ENCODE measurements at regions not wholly inside any gene's neighbourhood (a gene's known extent, or its start where the extent isn't known, plus 50 kb on each side); places are given as distances from the start of the nearest gene placed in this dataset.
"Not testable (repeated sequence)": the region's sequence is repeated elsewhere in the genome, so short reads cannot be mapped to it uniquely, and the experiment has no call there.

DNA sequence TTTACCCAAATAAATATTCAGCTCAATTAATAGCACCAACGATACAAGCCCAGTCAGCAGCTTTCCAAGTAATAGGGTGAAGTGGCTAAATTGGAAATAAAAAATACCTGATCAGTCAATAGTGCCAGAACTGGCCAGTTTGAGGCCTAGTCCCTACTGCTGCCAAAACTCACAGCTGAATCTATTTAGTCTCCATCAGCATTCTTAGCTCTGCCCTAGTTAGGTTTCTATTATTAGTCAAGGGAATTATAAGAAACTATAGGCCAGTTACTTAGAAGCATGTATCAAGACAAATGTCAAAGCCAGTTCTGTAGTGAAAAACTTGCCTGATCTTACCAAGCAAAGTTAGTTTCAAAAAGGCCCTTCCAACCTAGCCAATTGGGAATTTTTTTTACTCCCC, 146.2 kb upstream of the ZBTB20 start:
- Histone ChIP-seq H3K27ac (no peak overlapping the region), H3K4me3 (no peak overlapping the region), H3K4me1 (no peaks in the 10 kb centered on the region), H3K27me3 (no peaks in the 10 kb centered on the region), H3K36me3 (no peaks in the 10 kb centered on the region), H3K9me3 (no peaks in the 10 kb centered on the region)
- 81% methylated on average over 1 of the region's 1 CpG for WGBS
- TF ChIP-seq POLR2A (IDR thresholded peaks at IDR 0.05) (no peak), POLR2AphosphoS5 (IDR thresholded peaks at IDR 0.05) (no peak), EP300 (IDR thresholded peaks at IDR 0.05) (no peak)
- TF ChIP-seq, protein P1, sequence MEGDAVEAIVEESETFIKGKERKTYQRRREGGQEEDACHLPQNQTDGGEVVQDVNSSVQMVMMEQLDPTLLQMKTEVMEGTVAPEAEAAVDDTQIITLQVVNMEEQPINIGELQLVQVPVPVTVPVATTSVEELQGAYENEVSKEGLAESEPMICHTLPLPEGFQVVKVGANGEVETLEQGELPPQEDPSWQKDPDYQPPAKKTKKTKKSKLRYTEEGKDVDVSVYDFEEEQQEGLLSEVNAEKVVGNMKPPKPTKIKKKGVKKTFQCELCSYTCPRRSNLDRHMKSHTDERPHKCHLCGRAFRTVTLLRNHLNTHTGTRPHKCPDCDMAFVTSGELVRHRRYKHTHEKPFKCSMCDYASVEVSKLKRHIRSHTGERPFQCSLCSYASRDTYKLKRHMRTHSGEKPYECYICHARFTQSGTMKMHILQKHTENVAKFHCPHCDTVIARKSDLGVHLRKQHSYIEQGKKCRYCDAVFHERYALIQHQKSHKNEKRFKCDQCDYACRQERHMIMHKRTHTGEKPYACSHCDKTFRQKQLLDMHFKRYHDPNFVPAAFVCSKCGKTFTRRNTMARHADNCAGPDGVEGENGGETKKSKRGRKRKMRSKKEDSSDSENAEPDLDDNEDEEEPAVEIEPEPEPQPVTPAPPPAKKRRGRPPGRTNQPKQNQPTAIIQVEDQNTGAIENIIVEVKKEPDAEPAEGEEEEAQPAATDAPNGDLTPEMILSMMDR (IDR thresholded peaks at IDR 0.05): no peak
- no peak for DNase-seq (ENCODE audit: low spot score in 2 of 2)

DNA sequence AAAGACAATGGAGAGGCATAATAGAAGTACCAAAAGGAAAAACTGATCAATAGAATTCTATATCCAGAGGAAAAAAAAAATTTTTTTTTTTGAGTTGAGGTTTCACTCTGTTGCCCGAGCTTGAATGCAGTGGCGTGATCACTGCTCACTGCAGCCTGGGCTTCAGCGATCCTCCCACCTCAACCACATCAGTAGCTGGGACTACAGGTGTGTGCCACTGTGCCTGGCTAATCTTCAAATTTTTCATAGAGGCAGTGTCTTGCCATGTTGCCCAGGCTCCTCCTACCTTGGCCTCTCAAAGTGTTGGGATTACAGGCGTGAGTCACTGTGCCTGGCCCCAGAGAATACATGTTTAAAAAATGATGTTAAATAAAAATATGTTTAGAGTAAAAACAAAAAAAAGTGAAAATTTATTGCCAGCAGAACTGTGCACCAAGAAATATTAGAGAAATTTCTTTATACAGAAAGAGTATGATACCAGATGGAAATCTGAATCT, 154.3 kb upstream of the ZBTB20 start:
- H3K27me3 ChIP-seq: no peaks in the 10 kb centered on the region
- no peak overlapping the region for H3K27ac ChIP-seq
- H3K4me3 ChIP-seq: no peak overlapping the region
- TF ChIP-seq, protein P1 (IDR thresholded peaks at IDR 0.05): no peak
- TF ChIP-seq POLR2A (IDR thresholded peaks at IDR 0.05): no peak
- no peak for TF ChIP-seq POLR2AphosphoS5 (IDR thresholded peaks at IDR 0.05)
- TF ChIP-seq EP300 (IDR thresholded peaks at IDR 0.05): no peak
- no peaks in the 10 kb centered on the region for H3K9me3 ChIP-seq
- no peaks in the 10 kb centered on the region for H3K36me3 ChIP-seq
- WGBS: 61% methylated on average over 4 of the region's 4 CpGs
- H3K4me1 ChIP-seq: no peaks in the 10 kb centered on the region
- no peak for DNase-seq (ENCODE audit: low spot score in 2 of 2)

DNA sequence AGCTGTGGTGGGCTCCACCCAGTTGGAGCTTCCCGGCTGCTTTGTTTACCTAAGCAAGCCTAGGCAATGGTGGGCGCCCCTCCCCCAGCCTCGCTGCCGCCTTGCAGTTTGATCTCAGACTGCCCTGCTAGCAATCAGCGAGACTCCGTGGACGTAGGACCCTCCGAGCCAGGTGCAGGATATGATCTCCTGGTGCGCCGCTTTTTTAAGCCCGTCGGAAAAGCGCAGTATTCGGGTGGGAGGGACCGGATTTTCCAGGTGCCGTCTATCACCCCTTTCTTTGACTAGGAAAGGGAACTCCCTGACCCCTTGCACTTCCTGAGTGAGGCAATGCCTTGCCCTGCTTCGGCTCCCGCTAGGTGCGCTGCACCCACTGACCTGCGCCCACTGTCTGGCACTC, 170.9 kb upstream of the ZBTB20 start:
- H3K36me3 ChIP-seq; H3K27me3 ChIP-seq; H3K9me3 ChIP-seq; H3K27ac ChIP-seq; DNase-seq (ENCODE audit: low spot score in 2 of 2); H3K4me3 ChIP-seq; H3K4me1 ChIP-seq: not testable (repeated sequence)
- WGBS: 78% methylated on average over 18 of the region's 20 CpGs

DNA sequence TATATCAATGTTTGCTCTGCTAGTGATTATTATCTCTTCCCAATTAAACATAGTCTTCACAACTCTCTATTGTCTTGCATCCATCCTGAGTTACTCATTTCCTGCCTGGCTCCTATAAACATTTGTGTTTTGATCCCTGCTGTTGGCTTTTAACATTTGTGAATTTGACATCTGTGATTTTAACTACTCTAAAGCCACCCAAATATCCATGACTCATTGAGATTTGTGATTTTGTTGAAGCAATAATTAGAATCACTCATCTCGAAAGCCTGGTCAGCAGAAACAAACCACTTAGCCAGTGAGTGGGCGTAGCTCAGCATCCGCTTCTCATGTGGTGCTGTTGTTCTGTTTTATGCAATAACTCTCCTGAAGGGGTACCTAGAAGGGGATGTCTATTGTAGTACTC, 174.3 kb upstream of the ZBTB20 start:
- H3K4me1 ChIP-seq: no peaks in the 10 kb centered on the region
- no peak overlapping the region for H3K4me3 ChIP-seq
- no peak overlapping the region for H3K27ac ChIP-seq
- no peaks in the 10 kb centered on the region for H3K27me3 ChIP-seq
- no peaks in the 10 kb centered on the region for H3K9me3 ChIP-seq
- no peak for TF ChIP-seq POLR2AphosphoS5 (IDR thresholded peaks at IDR 0.05)
- TF ChIP-seq, protein P1 (IDR thresholded peaks at IDR 0.05): no peak
- DNase-seq (ENCODE audit: low spot score in 2 of 2): no peak
- H3K36me3 ChIP-seq: no peaks in the 10 kb centered on the region
- WGBS: 66% methylated on average over 3 of the region's 3 CpGs

DNA sequence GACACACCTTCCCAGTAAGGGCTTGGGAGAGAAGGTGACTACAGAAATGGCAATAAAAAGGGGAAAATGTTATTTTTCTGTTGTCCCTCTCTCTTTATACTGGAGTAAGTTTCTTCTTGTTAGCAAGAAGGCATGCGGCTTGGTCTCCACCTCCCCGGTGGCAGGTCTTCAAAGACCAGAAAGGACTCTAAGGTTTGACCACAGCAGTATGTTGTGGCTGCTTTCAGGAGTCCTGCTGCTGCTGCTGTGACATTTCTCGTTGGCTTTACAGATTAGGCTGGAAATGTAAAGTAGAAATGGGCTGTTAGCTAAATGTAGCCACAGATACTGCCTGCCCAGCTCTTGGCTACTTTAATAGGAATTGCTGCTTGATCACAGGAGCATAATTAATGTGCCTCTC, 175.8 kb upstream of the ZBTB20 start:
- Histone ChIP-seq H3K27ac (no peak overlapping the region), H3K4me3 (no peak overlapping the region), H3K27me3 (no peaks in the 10 kb centered on the region), H3K9me3 (no peaks in the 10 kb centered on the region), H3K4me1 (no peaks in the 10 kb centered on the region), H3K36me3 (no peaks in the 10 kb centered on the region)
- WGBS: 85% methylated on average over 3 of the region's 3 CpGs
- no peak for DNase-seq (ENCODE audit: low spot score in 2 of 2)
- TF ChIP-seq, protein P1 (IDR thresholded peaks at IDR 0.05): no peak
- no peak for TF ChIP-seq EP300 (IDR thresholded peaks at IDR 0.05)
- TF ChIP-seq POLR2AphosphoS5 (IDR thresholded peaks at IDR 0.05): no peak
- no peak for TF ChIP-seq POLR2A (IDR thresholded peaks at IDR 0.05)

DNA sequence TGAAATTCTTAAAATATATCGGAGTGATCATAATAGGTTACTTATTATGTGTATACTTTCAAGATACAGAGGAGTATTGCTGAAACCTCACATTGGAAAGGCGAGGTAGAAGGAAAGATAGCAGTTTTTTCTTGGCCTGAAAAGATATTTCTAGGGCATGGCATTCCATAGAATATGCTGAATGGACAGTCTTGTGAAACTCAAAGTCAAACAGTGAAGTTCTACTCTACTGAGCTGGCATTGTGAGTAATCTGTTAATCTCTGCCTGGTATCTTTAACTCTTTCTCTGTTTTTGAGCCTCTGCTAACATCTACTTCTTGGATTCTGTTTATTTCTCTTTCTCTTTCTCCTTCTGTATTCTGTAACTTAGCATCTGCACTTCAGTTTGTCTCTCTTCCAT, 176.3 kb upstream of the ZBTB20 start:
- Histone ChIP-seq H3K36me3 (no peaks in the 10 kb centered on the region), H3K27ac (no peak overlapping the region), H3K4me1 (no peaks in the 10 kb centered on the region), H3K4me3 (no peak overlapping the region), H3K9me3 (no peaks in the 10 kb centered on the region), H3K27me3 (no peaks in the 10 kb centered on the region)
- TF ChIP-seq POLR2A (IDR thresholded peaks at IDR 0.05): no peak
- no peak for TF ChIP-seq POLR2AphosphoS5 (IDR thresholded peaks at IDR 0.05)
- TF ChIP-seq EP300 (IDR thresholded peaks at IDR 0.05): no peak
- TF ChIP-seq, protein P1 (IDR thresholded peaks at IDR 0.05): no peak
- DNase-seq (ENCODE audit: low spot score in 2 of 2): no peak
- 85% methylated on average over 2 of the region's 2 CpGs for WGBS

Measured in suprapubic skin (tissue), 4 donors.